ENCODE measurements at regions not wholly inside any gene's neighbourhood (a gene's known extent, or its start where the extent isn't known, plus 50 kb on each side); places are given as distances from the start of the nearest gene placed in this dataset.

GRCh38 chr1:102365071-102365470, 368.3 kb upstream of the OLFM3 start:
- no peak overlapping the region for H3K9ac ChIP-seq (ENCODE audit: extremely low read depth, insufficient read length, low read length)
- Mint-ChIP-seq H3K9me3 (no peaks in the 10 kb centered on the region), H3K4me3 (no peak overlapping the region), H3K27me3 (ENCODE audit: low read depth) (no peaks in the 10 kb centered on the region), H3K4me1 (peaks cover 0 to 2% of the 10 kb centered on the region in 2 experiments; a peak in 1 of 4 replicates), H3K27ac (no peak overlapping the region), H3K36me3 (ENCODE audit: insufficient read depth in 1 of 3, low read depth in 3 of 3) (no peaks in the 10 kb centered on the region)
- no peaks in the 10 kb centered on the region for H3K79me2 ChIP-seq (ENCODE audit: insufficient read depth, low read length)
- no peak overlapping the region for H2BK5ac ChIP-seq (ENCODE audit: insufficient read length, low read length)
- H4K8ac ChIP-seq (replicated peaks; ENCODE audit: insufficient read length, low read depth, low read length) = no peak overlapping the region
- no peaks in the 10 kb centered on the region for H3K4me1 ChIP-seq (ENCODE audit: insufficient read depth, low read length)
- no peak overlapping the region for H2AK5ac ChIP-seq (ENCODE audit: insufficient read length, low read length)
- no peak overlapping the region for H2BK15ac ChIP-seq (ENCODE audit: low read depth, low read length)
- no peak overlapping the region for H3K4ac ChIP-seq (ENCODE audit: low read depth, low read length)
- no peak overlapping the region for H3K27ac ChIP-seq (ENCODE audit: insufficient read length, low read depth, low read length)
- DNase-seq = no peak
- no peak overlapping the region for H2BK12ac ChIP-seq (ENCODE audit: insufficient read length, low read depth, low read length)
- no peaks in the 10 kb centered on the region for H4K20me1 ChIP-seq (ENCODE audit: control insufficient read depth, insufficient read depth, insufficient read length)
- no peak overlapping the region for H3K23ac ChIP-seq (ENCODE audit: insufficient read length, low read depth, low read length)
- no peaks in the 10 kb centered on the region for H3K27me3 ChIP-seq (ENCODE audit: insufficient read depth, low read length)
- no peaks in the 10 kb centered on the region for H3K79me1 ChIP-seq (ENCODE audit: insufficient read depth, low read depth, low read length, poor library complexity, severe bottlenecking)
- H2BK20ac ChIP-seq (ENCODE audit: low read depth, low read length, poor library complexity, severe bottlenecking) = no peak overlapping the region
- no peak overlapping the region for H4K91ac ChIP-seq (ENCODE audit: insufficient read length, low read depth, low read length)
- H2AFZ ChIP-seq (ENCODE audit: low read length) = no peak overlapping the region
- no peak overlapping the region for H3K56ac ChIP-seq (ENCODE audit: insufficient read length, low read depth, low read length)
- H3K9me3 ChIP-seq (ENCODE audit: control insufficient read depth, low read depth, low read length) = no peaks in the 10 kb centered on the region
- WGBS (ENCODE audit: extremely low coverage, insufficient read length, low lambda C conversion rate) = no CpG with 5 or more reads among the region's 3 CpGs
- no peak overlapping the region for H3K14ac ChIP-seq (ENCODE audit: insufficient read depth, low read length)
- no peak overlapping the region for H3K4me2 ChIP-seq (ENCODE audit: insufficient read depth, insufficient read length, low read length)
- no peak overlapping the region for H3T11ph ChIP-seq (ENCODE audit: low read length)
- no peaks in the 10 kb centered on the region for H3K23me2 ChIP-seq (ENCODE audit: insufficient read length, low read depth, low read length, poor library complexity, severe bottlenecking)
- TF ChIP-seq, protein P1, sequence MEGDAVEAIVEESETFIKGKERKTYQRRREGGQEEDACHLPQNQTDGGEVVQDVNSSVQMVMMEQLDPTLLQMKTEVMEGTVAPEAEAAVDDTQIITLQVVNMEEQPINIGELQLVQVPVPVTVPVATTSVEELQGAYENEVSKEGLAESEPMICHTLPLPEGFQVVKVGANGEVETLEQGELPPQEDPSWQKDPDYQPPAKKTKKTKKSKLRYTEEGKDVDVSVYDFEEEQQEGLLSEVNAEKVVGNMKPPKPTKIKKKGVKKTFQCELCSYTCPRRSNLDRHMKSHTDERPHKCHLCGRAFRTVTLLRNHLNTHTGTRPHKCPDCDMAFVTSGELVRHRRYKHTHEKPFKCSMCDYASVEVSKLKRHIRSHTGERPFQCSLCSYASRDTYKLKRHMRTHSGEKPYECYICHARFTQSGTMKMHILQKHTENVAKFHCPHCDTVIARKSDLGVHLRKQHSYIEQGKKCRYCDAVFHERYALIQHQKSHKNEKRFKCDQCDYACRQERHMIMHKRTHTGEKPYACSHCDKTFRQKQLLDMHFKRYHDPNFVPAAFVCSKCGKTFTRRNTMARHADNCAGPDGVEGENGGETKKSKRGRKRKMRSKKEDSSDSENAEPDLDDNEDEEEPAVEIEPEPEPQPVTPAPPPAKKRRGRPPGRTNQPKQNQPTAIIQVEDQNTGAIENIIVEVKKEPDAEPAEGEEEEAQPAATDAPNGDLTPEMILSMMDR (conservative IDR thresholded peaks at IDR 0.05) = no peak
- no peak overlapping the region for H2BK120ac ChIP-seq (ENCODE audit: low read depth, low read length, poor library complexity, severe bottlenecking)
- H3K18ac ChIP-seq (ENCODE audit: insufficient read length, low read depth, low read length) = no peak overlapping the region
- no peak overlapping the region for H4K5ac ChIP-seq (ENCODE audit: insufficient read length, low read depth, low read length)
